ENCODE measurements at regions not wholly inside any gene's neighbourhood (a gene's known extent, or its start where the extent isn't known, plus 50 kb on each side); places are given as distances from the start of the nearest gene placed in this dataset.

DNA sequence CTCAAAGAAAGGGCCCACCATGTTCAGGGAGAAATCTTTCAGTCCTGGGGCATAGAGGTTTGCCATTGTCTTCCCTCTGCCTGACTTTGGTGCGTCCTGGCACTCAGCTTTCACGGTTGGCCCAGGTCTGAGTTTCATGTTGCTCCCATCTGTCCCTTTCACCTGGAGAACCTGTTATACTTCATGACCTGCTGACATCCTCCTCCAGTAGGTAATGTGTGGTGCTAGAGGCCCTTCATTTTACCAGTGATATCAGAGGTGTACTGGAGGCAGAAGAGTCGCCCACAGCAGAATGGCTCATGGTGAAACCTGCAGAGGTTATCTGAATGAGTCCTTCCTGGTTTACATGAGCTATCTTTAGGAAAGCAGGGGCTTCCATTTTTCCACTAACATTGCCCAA is 128.8 kb upstream of the DLX2 start:
- TF ChIP-seq, protein P1, sequence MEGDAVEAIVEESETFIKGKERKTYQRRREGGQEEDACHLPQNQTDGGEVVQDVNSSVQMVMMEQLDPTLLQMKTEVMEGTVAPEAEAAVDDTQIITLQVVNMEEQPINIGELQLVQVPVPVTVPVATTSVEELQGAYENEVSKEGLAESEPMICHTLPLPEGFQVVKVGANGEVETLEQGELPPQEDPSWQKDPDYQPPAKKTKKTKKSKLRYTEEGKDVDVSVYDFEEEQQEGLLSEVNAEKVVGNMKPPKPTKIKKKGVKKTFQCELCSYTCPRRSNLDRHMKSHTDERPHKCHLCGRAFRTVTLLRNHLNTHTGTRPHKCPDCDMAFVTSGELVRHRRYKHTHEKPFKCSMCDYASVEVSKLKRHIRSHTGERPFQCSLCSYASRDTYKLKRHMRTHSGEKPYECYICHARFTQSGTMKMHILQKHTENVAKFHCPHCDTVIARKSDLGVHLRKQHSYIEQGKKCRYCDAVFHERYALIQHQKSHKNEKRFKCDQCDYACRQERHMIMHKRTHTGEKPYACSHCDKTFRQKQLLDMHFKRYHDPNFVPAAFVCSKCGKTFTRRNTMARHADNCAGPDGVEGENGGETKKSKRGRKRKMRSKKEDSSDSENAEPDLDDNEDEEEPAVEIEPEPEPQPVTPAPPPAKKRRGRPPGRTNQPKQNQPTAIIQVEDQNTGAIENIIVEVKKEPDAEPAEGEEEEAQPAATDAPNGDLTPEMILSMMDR (IDR thresholded peaks at IDR 0.05; ENCODE audit: low read depth, low read length) = no peak
- no peak for TF ChIP-seq EZH2phosphoT487 (IDR thresholded peaks at IDR 0.05; ENCODE audit: low read depth)

All from OCI-LY3 (cell line).